GM12891 (cell line): ENCODE measurements at regions not wholly inside any gene's neighbourhood (a gene's known extent, or its start where the extent isn't known, plus 50 kb on each side); places are given as distances from the start of the nearest gene placed in this dataset.

Source experiments
- POLR2A ChIP-seq: IDR thresholded peaks from 2 replicates; pipeline ENCODE4 v1.6.1; 2011; ENCODE audit warnings: low read depth, low read length, control low read depth
- POLR2AphosphoS5 ChIP-seq: IDR thresholded peaks from 2 replicates; pipeline ENCODE4 v1.6.1; 2011; ENCODE audit warnings: low read depth, low read length, control low read depth

GRCh38 chr12:68440068-68440581, 108.0 kb upstream of the MDM1 start:
- no peak for TF ChIP-seq POLR2AphosphoS5
- no peak for TF ChIP-seq POLR2A
